Parathyroid adenoma (tissue), 2 donors: ENCODE measurements at regions not wholly inside any gene's neighbourhood (a gene's known extent, or its start where the extent isn't known, plus 50 kb on each side); places are given as distances from the start of the nearest gene placed in this dataset.

Source experiments
- H2AFZ ChIP-seq: fragments of 300-600 bp; sonication (generic); one replicate; pipeline ENCODE4 v1.7.0; 2017; ENCODE audit warnings: antibody characterized with exemption, mild to moderate bottlenecking
- H3K27ac ChIP-seq: fragments of 300-600 bp; sonication (generic); one replicate; pipeline ENCODE4 v1.7.0; 2017
- H3K27me3 ChIP-seq: fragments of 300-600 bp; sonication (generic); one replicate; pipeline ENCODE4 v1.7.0; 2017; ENCODE audit warnings: low read length; ENCODE audit not compliant: control insufficient read depth, insufficient read depth
- H3K36me3 ChIP-seq: fragments of 300-600 bp; sonication (generic); one replicate; pipeline ENCODE4 v1.7.0; 2017; ENCODE audit warnings: low read length; ENCODE audit not compliant: control insufficient read depth, insufficient read depth
- H3K4me1 ChIP-seq: fragments of 300-600 bp; sonication (generic); one replicate; pipeline ENCODE4 v1.7.0; 2017; ENCODE audit warnings: control low read depth
- H3K4me2 ChIP-seq: fragments of 300-600 bp; sonication (generic); one replicate; pipeline ENCODE4 v1.7.0; 2017; ENCODE audit warnings: low read length
- H3K4me3 ChIP-seq: fragments of 300-600 bp; sonication (generic); one replicate; pipeline ENCODE4 v1.7.0; 2017; ENCODE audit warnings: low read depth, low read length
- H3K79me2 ChIP-seq: fragments of 300-600 bp; sonication (generic); one replicate; pipeline ENCODE4 v1.7.0; 2017; ENCODE audit warnings: control low read depth
- H3K9ac ChIP-seq: fragments of 300-600 bp; sonication (generic); one replicate; pipeline ENCODE4 v1.7.0; 2017; ENCODE audit warnings: mild to moderate bottlenecking
- H3K9me3 ChIP-seq: fragments of 300-600 bp; sonication (generic); one replicate; pipeline ENCODE4 v1.7.0; 2017; ENCODE audit warnings: low read length; ENCODE audit not compliant: control insufficient read depth
- TF ChIP-seq, protein P1 (sequence below): fragments of 300-600 bp; sonication (generic); IDR thresholded peaks from one replicate; pipeline ENCODE4 v1.7.0; 2017; ENCODE audit warnings: antibody characterized with exemption, mild to moderate bottlenecking
- donor health status: primary hyperparathyroidism.

DNA sequence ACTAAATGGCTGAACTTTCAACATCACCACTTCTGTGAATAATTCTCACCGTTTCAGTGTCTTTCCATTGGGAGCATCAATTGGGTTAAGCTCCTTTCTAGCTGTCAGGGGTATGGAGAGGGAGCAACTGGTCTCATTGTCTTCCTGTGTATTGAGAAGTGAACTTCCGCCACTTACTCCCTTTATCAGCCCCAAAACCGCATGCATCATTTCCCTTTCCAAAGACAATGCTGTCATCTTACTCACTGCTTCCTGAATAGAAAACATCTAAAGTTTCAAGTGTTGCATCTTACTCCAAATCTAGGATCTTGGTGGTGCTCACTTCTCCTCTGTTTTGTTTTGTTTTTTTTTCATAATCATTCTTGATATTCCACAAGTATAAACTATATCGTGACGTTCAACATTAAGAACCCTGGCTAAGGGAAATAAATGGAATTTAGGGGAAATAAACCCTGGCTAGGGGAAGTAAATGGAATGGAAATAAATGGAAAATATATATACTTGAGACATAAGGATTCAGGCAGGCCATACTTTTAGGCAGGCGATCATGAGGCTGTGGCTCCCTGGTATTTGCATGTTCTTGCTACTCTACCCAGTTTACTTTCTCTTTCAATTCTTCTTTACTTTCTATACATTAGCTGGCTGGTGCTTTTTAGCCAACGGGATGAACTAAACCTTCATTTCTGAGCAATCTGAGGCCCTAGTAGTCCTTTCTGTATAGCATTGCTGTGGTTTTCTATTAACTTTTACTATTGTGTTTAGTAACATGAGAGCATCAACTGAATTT lies 371.9 kb downstream of the BMPER start:
- H3K27ac ChIP-seq: no peak overlapping the region
- H3K4me1 ChIP-seq: no peaks in the 10 kb centered on the region
- H3K9me3 ChIP-seq: no peaks in the 10 kb centered on the region
- no peak overlapping the region for H3K9ac ChIP-seq
- no peaks in the 10 kb centered on the region for H3K79me2 ChIP-seq
- no peaks in the 10 kb centered on the region for H3K27me3 ChIP-seq
- no peak overlapping the region for H3K4me2 ChIP-seq
- no peak overlapping the region for H3K4me3 ChIP-seq
- H3K36me3 ChIP-seq: no peaks in the 10 kb centered on the region
- TF ChIP-seq, protein P1, sequence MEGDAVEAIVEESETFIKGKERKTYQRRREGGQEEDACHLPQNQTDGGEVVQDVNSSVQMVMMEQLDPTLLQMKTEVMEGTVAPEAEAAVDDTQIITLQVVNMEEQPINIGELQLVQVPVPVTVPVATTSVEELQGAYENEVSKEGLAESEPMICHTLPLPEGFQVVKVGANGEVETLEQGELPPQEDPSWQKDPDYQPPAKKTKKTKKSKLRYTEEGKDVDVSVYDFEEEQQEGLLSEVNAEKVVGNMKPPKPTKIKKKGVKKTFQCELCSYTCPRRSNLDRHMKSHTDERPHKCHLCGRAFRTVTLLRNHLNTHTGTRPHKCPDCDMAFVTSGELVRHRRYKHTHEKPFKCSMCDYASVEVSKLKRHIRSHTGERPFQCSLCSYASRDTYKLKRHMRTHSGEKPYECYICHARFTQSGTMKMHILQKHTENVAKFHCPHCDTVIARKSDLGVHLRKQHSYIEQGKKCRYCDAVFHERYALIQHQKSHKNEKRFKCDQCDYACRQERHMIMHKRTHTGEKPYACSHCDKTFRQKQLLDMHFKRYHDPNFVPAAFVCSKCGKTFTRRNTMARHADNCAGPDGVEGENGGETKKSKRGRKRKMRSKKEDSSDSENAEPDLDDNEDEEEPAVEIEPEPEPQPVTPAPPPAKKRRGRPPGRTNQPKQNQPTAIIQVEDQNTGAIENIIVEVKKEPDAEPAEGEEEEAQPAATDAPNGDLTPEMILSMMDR: no peak
- no peak overlapping the region for H2AFZ ChIP-seq

DNA sequence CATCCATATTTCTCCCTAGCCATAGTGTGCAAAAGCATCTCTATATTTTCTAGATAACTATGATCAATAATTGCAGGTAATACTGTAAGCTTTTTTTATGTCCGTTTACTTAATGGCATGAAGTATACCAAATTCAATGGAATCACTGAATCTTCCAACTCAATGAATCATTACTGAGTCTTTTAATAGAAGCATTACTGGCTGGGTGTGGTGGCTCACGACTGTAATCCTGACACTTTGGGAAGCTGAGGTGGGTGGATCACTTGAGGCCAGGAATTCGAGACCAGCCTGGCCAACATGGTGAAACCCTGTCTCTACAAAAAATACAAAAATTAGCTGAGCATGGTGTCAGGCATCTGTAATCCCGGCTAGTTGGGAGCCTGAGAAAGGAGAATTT lies 372.5 kb downstream of the BMPER start:
- TF ChIP-seq, protein P1: no peak
- Histone ChIP-seq H3K4me1 (no peaks in the 10 kb centered on the region), H3K4me2 (no peak overlapping the region)

DNA sequence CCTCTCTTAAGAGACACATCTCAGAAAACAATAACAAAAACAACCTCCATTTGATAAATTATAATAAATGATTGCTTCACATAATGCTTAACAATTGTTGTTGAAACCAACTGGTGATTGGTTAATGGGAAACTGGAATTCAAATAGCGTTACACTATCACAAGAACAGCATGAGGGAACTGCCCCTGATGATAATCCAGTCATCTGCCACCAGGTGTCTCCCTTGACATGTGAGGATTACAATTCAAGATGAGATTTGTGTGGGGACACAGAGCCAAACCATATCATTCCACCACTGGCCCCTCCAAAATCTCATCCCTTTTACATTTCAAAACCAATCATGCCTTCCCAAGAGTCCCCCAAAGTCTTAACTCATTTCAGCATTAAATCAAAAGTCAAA lies 375.9 kb downstream of the BMPER start:
- Histone ChIP-seq H3K79me2 (no peaks in the 10 kb centered on the region), H3K36me3 (no peaks in the 10 kb centered on the region), H3K4me1 (no peaks in the 10 kb centered on the region), H3K27me3 (no peaks in the 10 kb centered on the region), H3K4me2 (no peak overlapping the region), H3K9me3 (no peaks in the 10 kb centered on the region), H3K27ac (no peak overlapping the region), H3K4me3 (no peak overlapping the region), H3K9ac (no peak overlapping the region), H2AFZ (no peak overlapping the region)
- TF ChIP-seq, protein P1: no peak

More for the DNA sequence above, 372.5 kb downstream of the BMPER start:
- H3K9me3 ChIP-seq: no peaks in the 10 kb centered on the region
- H3K27me3 ChIP-seq: no peaks in the 10 kb centered on the region
- H3K9ac ChIP-seq: no peak overlapping the region
- no peak overlapping the region for H2AFZ ChIP-seq
- H3K79me2 ChIP-seq: no peaks in the 10 kb centered on the region
- no peaks in the 10 kb centered on the region for H3K36me3 ChIP-seq
- H3K27ac ChIP-seq: no peak overlapping the region
- H3K4me3 ChIP-seq: no peak overlapping the region

DNA sequence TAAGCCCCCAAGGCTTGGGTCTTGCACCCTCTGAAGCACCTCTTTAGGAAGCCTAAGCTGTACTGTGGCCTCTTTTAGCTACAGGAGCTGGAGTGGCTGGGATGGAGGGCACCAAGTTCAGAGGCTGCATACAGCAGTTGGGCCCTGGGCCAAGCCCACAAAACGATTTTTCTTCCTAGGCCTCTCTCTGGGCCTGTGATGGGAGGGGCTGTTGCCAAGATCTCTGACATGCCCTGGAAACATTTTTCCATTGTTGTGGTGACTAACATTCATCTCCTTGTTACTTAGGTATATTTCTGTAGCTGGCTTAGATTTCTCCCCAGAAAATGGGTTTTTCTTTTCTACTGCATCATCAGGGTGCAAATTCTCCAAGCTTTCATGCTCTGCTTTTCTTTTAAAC lies 375.7 kb upstream of the NPSR1 start:
- no peaks in the 10 kb centered on the region for H3K36me3 ChIP-seq
- no peak overlapping the region for H3K9ac ChIP-seq
- H3K79me2 ChIP-seq: no peaks in the 10 kb centered on the region
- no peak overlapping the region for H3K27ac ChIP-seq
- TF ChIP-seq, protein P1: no peak
- no peaks in the 10 kb centered on the region for H3K9me3 ChIP-seq
- no peaks in the 10 kb centered on the region for H3K27me3 ChIP-seq
- no peak overlapping the region for H2AFZ ChIP-seq
- H3K4me3 ChIP-seq: no peak overlapping the region
- H3K4me1 ChIP-seq: no peaks in the 10 kb centered on the region
- H3K4me2 ChIP-seq: no peak overlapping the region

DNA sequence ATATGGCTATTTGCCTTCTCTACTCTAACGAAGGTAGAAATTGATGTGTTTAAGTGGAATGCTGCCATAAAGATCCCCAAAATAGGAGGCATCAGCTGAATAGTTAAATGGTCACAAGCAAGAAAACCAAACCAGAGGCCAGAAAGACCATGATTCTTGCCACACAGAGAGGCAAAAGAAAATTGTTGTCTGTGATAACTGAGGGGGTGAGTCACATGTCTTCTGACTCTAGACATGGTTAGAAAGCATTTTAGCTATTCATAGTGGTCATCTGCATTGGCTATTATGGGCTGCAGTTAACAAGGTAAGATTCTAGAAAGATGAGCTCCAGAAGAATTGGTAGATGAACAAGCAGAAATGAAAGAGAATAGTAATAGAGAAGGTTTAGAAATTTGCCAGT lies 361.4 kb upstream of the NPSR1 start:
- TF ChIP-seq, protein P1: no peak
- Histone ChIP-seq H3K36me3 (no peaks in the 10 kb centered on the region), H3K27me3 (no peaks in the 10 kb centered on the region), H3K27ac (no peak overlapping the region), H3K9me3 (no peaks in the 10 kb centered on the region), H3K9ac (no peak overlapping the region), H2AFZ (no peak overlapping the region), H3K4me3 (no peak overlapping the region), H3K4me1 (no peaks in the 10 kb centered on the region), H3K79me2 (no peaks in the 10 kb centered on the region), H3K4me2 (no peak overlapping the region)
